ENCODE measurements at regions not wholly inside any gene's neighbourhood (a gene's known extent, or its start where the extent isn't known, plus 50 kb on each side); places are given as distances from the start of the nearest gene placed in this dataset.

DNA sequence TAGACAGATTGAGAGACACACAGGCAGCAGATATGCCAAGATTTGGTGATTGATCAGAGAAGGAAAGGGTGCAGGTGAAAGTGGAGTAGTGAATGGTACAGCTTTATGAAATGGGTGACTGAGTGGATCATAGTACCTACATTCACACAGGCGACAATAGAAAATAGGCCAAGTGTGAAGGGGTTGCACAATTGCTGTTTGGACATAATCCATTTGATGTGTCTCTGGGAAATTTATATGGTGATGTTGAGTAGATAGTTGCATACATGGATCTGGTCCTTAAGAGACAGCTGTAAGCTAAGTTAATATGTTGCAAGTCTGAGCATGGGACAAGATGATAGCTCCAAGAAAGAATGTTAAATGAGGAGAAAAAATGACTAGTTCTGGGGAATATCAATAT is 118.6 kb upstream of the COP1 start:
- TF ChIP-seq, protein P1, sequence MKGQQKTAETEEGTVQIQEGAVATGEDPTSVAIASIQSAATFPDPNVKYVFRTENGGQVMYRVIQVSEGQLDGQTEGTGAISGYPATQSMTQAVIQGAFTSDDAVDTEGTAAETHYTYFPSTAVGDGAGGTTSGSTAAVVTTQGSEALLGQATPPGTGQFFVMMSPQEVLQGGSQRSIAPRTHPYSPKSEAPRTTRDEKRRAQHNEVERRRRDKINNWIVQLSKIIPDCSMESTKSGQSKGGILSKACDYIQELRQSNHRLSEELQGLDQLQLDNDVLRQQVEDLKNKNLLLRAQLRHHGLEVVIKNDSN (IDR thresholded peaks at IDR 0.05), result no peak
- TF ChIP-seq, protein P2, sequence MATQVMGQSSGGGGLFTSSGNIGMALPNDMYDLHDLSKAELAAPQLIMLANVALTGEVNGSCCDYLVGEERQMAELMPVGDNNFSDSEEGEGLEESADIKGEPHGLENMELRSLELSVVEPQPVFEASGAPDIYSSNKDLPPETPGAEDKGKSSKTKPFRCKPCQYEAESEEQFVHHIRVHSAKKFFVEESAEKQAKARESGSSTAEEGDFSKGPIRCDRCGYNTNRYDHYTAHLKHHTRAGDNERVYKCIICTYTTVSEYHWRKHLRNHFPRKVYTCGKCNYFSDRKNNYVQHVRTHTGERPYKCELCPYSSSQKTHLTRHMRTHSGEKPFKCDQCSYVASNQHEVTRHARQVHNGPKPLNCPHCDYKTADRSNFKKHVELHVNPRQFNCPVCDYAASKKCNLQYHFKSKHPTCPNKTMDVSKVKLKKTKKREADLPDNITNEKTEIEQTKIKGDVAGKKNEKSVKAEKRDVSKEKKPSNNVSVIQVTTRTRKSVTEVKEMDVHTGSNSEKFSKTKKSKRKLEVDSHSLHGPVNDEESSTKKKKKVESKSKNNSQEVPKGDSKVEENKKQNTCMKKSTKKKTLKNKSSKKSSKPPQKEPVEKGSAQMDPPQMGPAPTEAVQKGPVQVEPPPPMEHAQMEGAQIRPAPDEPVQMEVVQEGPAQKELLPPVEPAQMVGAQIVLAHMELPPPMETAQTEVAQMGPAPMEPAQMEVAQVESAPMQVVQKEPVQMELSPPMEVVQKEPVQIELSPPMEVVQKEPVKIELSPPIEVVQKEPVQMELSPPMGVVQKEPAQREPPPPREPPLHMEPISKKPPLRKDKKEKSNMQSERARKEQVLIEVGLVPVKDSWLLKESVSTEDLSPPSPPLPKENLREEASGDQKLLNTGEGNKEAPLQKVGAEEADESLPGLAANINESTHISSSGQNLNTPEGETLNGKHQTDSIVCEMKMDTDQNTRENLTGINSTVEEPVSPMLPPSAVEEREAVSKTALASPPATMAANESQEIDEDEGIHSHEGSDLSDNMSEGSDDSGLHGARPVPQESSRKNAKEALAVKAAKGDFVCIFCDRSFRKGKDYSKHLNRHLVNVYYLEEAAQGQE (IDR thresholded peaks at IDR 0.05; ENCODE audit: low read depth), result no peak
- TF ChIP-seq, protein P3, sequence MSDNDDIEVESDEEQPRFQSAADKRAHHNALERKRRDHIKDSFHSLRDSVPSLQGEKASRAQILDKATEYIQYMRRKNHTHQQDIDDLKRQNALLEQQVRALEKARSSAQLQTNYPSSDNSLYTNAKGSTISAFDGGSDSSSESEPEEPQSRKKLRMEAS (IDR thresholded peaks at IDR 0.05), result no peak
- TF ChIP-seq RAD21 (IDR thresholded peaks at IDR 0.05; ENCODE audit: low read depth) (no peak), EGR1 (IDR thresholded peaks at IDR 0.05) (no peak), TEAD4 (IDR thresholded peaks at IDR 0.05) (no peak), NFIC (IDR thresholded peaks at IDR 0.05) (no peak), YY1 (IDR thresholded peaks at IDR 0.05; ENCODE audit: low read depth) (no peak), CREB1 (IDR thresholded peaks at IDR 0.05; ENCODE audit: low read depth) (no peak), TAF1 (IDR thresholded peaks at IDR 0.05; ENCODE audit: low read depth) (no peak)

Data from Ishikawa (cell line).